SK-N-SH treated with all-trans-retinoic acid at 6 μM for 48 hours (cell line): ENCODE measurements at regions not wholly inside any gene's neighbourhood (a gene's known extent, or its start where the extent isn't known, plus 50 kb on each side); places are given as distances from the start of the nearest gene placed in this dataset.

Experiments
- ATAC-seq: fragments of 200-7000 bp; cut with Tn5 transposase; 3 replicates; pipeline ENCODE4 v1.9.1; 2020; ENCODE audit warnings: mild to moderate bottlenecking, moderate library complexity
- ARNTL ChIP-seq: fragments of 450-650 bp; formaldehyde crosslinking; IDR thresholded peaks from 2 replicates; pipeline ENCODE4 v1.5.0; 2020; ENCODE audit warnings: low read depth, mild to moderate bottlenecking, moderate library complexity, borderline replicate concordance
- BACH2 ChIP-seq: fragments of 250-450 bp; sonication (Bioruptor Pico); IDR thresholded peaks from 2 replicates; pipeline ENCODE4 v1.9.0; 2021; ENCODE audit warnings: mild to moderate bottlenecking, borderline replicate concordance
- CREB5 ChIP-seq: fragments of 250-450 bp; sonication (Bioruptor Pico); IDR thresholded peaks from 2 replicates; pipeline ENCODE4 v1.5.1; 2020; ENCODE audit warnings: low read depth, mild to moderate bottlenecking, moderate library complexity
- CSRNP3 ChIP-seq: fragments of 250-450 bp; sonication (Bioruptor Pico); IDR thresholded peaks from 2 replicates; pipeline ENCODE4 v1.5.1; 2021; ENCODE audit warnings: mild to moderate bottlenecking, moderate library complexity
- ESRRG ChIP-seq: fragments of 250-450 bp; sonication (Bioruptor Pico); IDR thresholded peaks from 2 replicates; pipeline ENCODE4 v1.6.1; 2021; ENCODE audit warnings: mild to moderate bottlenecking
- GLIS3 ChIP-seq: fragments of 250-450 bp; sonication (Bioruptor Pico); IDR thresholded peaks from 2 replicates; pipeline ENCODE4 v1.5.0; 2020; ENCODE audit warnings: mild to moderate bottlenecking, moderate library complexity
- ISL1 ChIP-seq: fragments of 250-450 bp; sonication (Bioruptor Pico); IDR thresholded peaks from 2 replicates; pipeline ENCODE4 v2.1.2; 2022; ENCODE audit warnings: mild to moderate bottlenecking, moderate library complexity
- OSR1 ChIP-seq: fragments of 250-450 bp; sonication (Bioruptor Pico); IDR thresholded peaks from 2 replicates; pipeline ENCODE4 v1.8.0; 2022; ENCODE audit warnings: moderate library complexity, mild to moderate bottlenecking, inconsistent platforms
- PATZ1 ChIP-seq: fragments of 250-450 bp; sonication (Bioruptor Pico); IDR thresholded peaks from 2 replicates; pipeline ENCODE4 v1.8.0; 2020; ENCODE audit warnings: mild to moderate bottlenecking, moderate library complexity, borderline replicate concordance
- RARB ChIP-seq: fragments of 250-450 bp; sonication (Bioruptor Pico); IDR thresholded peaks from 2 replicates; pipeline ENCODE4 v1.8.0; 2021; ENCODE audit warnings: mild to moderate bottlenecking, moderate library complexity
- SNAI2 ChIP-seq: fragments of 250-450 bp; sonication (Bioruptor Pico); IDR thresholded peaks from 2 replicates; pipeline ENCODE4 v1.5.0; 2020; ENCODE audit warnings: mild to moderate bottlenecking, moderate library complexity
- TCF4 ChIP-seq: fragments of 250-450 bp; sonication (Bioruptor Pico); IDR thresholded peaks from 2 replicates; pipeline ENCODE4 v1.8.0; 2021; ENCODE audit warnings: mild to moderate bottlenecking, moderate library complexity, borderline replicate concordance
- TOX ChIP-seq: fragments of 250-450 bp; sonication (Bioruptor Pico); IDR thresholded peaks from 2 replicates; pipeline ENCODE4 v1.8.0; 2021; ENCODE audit warnings: mild to moderate bottlenecking, moderate library complexity, borderline replicate concordance
- TSHZ2 ChIP-seq: fragments of 250-450 bp; sonication (Bioruptor Pico); IDR thresholded peaks from 2 replicates; pipeline ENCODE4 v1.5.0; 2020; ENCODE audit warnings: mild to moderate bottlenecking, moderate library complexity
- ZC3H10 ChIP-seq: fragments of 250-450 bp; sonication (Bioruptor Pico); IDR thresholded peaks from 2 replicates; pipeline ENCODE4 v1.5.1; 2021; ENCODE audit warnings: mild to moderate bottlenecking, moderate library complexity
- ZNF565 ChIP-seq: fragments of 450-650 bp; formaldehyde crosslinking; conservative IDR thresholded peaks from 2 replicates; pipeline ENCODE4 v1.5.0; 2020; ENCODE audit warnings: low read depth, mild to moderate bottlenecking, moderate library complexity
- ZNF70 ChIP-seq: fragments of 450-650 bp; formaldehyde crosslinking; IDR thresholded peaks from 2 replicates; pipeline ENCODE4 v1.5.0; 2020; ENCODE audit warnings: mild to moderate bottlenecking, moderate library complexity
- ZNF8 ChIP-seq: fragments of 450-650 bp; formaldehyde crosslinking; IDR thresholded peaks from 2 replicates; pipeline ENCODE4 v1.5.0; 2020; ENCODE audit warnings: mild to moderate bottlenecking, moderate library complexity

- ATAC-seq = no peak
- TF ChIP-seq ESRRG (CRISPR knock-in tag) (no peak), PATZ1 (no peak), BACH2 (CRISPR knock-in tag) (no peak), ISL1 (CRISPR knock-in tag) (no peak), ZC3H10 (CRISPR knock-in tag) (no peak), TCF4 (CRISPR knock-in tag) (no peak), SNAI2 (no peak), CSRNP3 (CRISPR knock-in tag) (no peak), OSR1 (CRISPR knock-in tag) (no peak), CREB5 (CRISPR knock-in tag) (no peak), ZNF565 (no peak)
- TF ChIP-seq, all 23 proteins: peak for 0
Observed at GRCh38 chr20:52826321-52826720, 145.8 kb upstream of the TSHZ2 start.

- ATAC-seq = no peak
- no peak for TF ChIP-seq ISL1 (CRISPR knock-in tag)
- no peak for TF ChIP-seq PATZ1
- no peak for TF ChIP-seq CREB5 (CRISPR knock-in tag)
- TF ChIP-seq ZNF565 = no peak
- TF ChIP-seq ZNF8 (CRISPR knock-in tag) = no peak
- no peak for TF ChIP-seq TSHZ2 (CRISPR knock-in tag)
- no peak for TF ChIP-seq OSR1 (CRISPR knock-in tag)
- no peak for TF ChIP-seq ZNF70 (CRISPR knock-in tag)
- no peak for TF ChIP-seq ARNTL
- no peak for TF ChIP-seq GLIS3 (CRISPR knock-in tag)
- no peak for TF ChIP-seq TCF4 (CRISPR knock-in tag)
Observed at GRCh38 chr20:52824494-52825216, 147.5 kb upstream of the TSHZ2 start.

- TF ChIP-seq ARNTL (no peak), RARB (CRISPR knock-in tag) (no peak), TSHZ2 (CRISPR knock-in tag) (no peak), ZNF70 (CRISPR knock-in tag) (no peak), ESRRG (CRISPR knock-in tag) (no peak), CREB5 (CRISPR knock-in tag) (no peak), TOX (CRISPR knock-in tag) (no peak), SNAI2 (no peak), GLIS3 (CRISPR knock-in tag) (no peak), ZC3H10 (CRISPR knock-in tag) (no peak), ZNF565 (no peak)
- no peak for ATAC-seq
Observed at GRCh38 chr20:52823303-52823702, 148.9 kb upstream of the TSHZ2 start.
